Breast epithelium (tissue), 4 donors: ENCODE measurements at regions not wholly inside any gene's neighbourhood (a gene's known extent, or its start where the extent isn't known, plus 50 kb on each side); places are given as distances from the start of the nearest gene placed in this dataset.

Experiments
- DNase-seq, 2 donors: peaks; one replicate each; pipeline ENCODE4 v3.0.0-alpha.2; 2019; ENCODE audit warnings: low spot score in 2 of 2
- H3K27ac ChIP-seq, 2 donors: fragments of 200-600 bp; sonication (generic) in 1 of 2; one replicate each; pipeline ENCODE4 v1.5.1; 2016 to 2019; ENCODE audit warnings: mild to moderate bottlenecking in 1 of 2
- H3K27me3 ChIP-seq, 2 donors: fragments of 200-600 bp; sonication (generic) in 1 of 2; one replicate each; pipeline versions ENCODE4 v1.5.1 to v1.6.0; 2017 to 2019; ENCODE audit warnings: control low read depth in 1 of 2, mild to moderate bottlenecking in 1 of 2
- H3K36me3 ChIP-seq: fragments of 200-600 bp; one replicate; pipeline ENCODE4 v1.5.1; 2019
- H3K4me1 ChIP-seq, 2 donors: fragments of 200-600 bp; sonication (generic); one replicate each; pipeline ENCODE4 v1.5.1; 2016 to 2019; ENCODE audit warnings: control low read depth in 1 of 2
- H3K4me3 ChIP-seq, 3 donors: fragments of 200-600 bp; sonication (generic); 1 replicate in 2 of 3; 2 replicates in 1 of 3; pipeline ENCODE4 v1.5.1; 2016 to 2019; ENCODE audit warnings: mild to moderate bottlenecking in 3 of 3, moderate library complexity in 2 of 3
- H3K9me3 ChIP-seq, 2 donors: fragments of 200-600 bp; sonication (generic) in 1 of 2; one replicate each; pipeline ENCODE4 v1.5.1; 2016 to 2019; ENCODE audit warnings: control low read depth in 1 of 2
- POLR2A ChIP-seq: fragments of 450-650 bp; IDR thresholded peaks from one replicate; pipeline ENCODE4 v1.6.1; 2016; ENCODE audit warnings: antibody characterized with exemption, mild to moderate bottlenecking, moderate library complexity
- POLR2AphosphoS5 ChIP-seq, 3 donors: sonication (generic); formaldehyde crosslinking; IDR thresholded peaks; one replicate each; pipeline ENCODE4 v1.6.1; 2017; ENCODE audit warnings: antibody characterized with exemption in 3 of 3
- intact Hi-C: fragments of 100-400 bp; cut with DNase I; formaldehyde crosslinking; loops from one replicate; pipeline ENCODE4 v1.15.1; 2023; ENCODE audit warnings: low total_unique reads
- TF ChIP-seq, protein P1 (sequence below), 3 donors: fragments of 450-650 bp; IDR thresholded peaks; one replicate each; pipeline ENCODE4 v1.5.1; 2016 to 2017; ENCODE audit warnings: antibody characterized with exemption in 3 of 3, mild to moderate bottlenecking in 3 of 3, moderate library complexity in 3 of 3

DNA sequence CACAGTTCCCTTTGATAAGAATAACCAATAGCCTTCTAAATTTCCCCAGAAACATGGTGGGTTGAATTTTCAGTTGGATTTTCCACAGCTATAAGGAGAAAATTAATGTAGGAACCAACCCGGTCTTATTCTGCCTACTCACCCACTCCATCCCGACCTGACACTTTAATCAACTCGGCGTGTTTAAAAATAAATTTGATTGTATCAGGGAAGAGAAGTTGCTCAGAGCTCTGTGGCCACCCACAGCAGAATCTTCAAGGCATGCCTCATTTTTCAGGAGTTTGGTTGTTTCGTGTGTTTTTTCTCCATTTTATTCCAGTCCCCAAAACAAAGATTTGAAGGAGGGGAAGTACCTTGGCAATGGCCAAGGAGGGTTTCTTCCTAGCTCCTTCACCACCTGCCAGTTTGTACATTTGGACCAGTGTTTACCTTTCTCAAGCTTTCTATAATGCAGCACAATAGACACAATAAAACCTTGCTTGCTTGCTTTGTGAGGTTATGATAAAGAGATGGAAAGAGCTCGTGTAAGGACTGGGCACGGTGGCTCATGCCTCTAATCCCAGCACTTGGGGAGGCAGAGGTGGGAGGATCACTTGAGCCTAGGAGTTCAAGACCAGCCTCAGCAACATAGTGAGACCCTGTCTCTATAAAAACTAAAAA lies 297.2 kb upstream of the JARID2 start:
- Histone ChIP-seq H3K36me3 (no peaks in the 10 kb centered on the region), H3K9me3 (no peaks in the 10 kb centered on the region), H3K27ac (no peak overlapping the region), H3K4me1 (no peaks in the 10 kb centered on the region), H3K27me3 (no peaks in the 10 kb centered on the region), H3K4me3 (no peak overlapping the region)
- DNase-seq = no peak
- TF ChIP-seq, protein P1, sequence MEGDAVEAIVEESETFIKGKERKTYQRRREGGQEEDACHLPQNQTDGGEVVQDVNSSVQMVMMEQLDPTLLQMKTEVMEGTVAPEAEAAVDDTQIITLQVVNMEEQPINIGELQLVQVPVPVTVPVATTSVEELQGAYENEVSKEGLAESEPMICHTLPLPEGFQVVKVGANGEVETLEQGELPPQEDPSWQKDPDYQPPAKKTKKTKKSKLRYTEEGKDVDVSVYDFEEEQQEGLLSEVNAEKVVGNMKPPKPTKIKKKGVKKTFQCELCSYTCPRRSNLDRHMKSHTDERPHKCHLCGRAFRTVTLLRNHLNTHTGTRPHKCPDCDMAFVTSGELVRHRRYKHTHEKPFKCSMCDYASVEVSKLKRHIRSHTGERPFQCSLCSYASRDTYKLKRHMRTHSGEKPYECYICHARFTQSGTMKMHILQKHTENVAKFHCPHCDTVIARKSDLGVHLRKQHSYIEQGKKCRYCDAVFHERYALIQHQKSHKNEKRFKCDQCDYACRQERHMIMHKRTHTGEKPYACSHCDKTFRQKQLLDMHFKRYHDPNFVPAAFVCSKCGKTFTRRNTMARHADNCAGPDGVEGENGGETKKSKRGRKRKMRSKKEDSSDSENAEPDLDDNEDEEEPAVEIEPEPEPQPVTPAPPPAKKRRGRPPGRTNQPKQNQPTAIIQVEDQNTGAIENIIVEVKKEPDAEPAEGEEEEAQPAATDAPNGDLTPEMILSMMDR (IDR thresholded peaks at IDR 0.05) = no peak
- TF ChIP-seq POLR2A = no peak
- no peak for TF ChIP-seq POLR2AphosphoS5 (IDR thresholded peaks at IDR 0.05)
- intact Hi-C loops = no loop called here

DNA sequence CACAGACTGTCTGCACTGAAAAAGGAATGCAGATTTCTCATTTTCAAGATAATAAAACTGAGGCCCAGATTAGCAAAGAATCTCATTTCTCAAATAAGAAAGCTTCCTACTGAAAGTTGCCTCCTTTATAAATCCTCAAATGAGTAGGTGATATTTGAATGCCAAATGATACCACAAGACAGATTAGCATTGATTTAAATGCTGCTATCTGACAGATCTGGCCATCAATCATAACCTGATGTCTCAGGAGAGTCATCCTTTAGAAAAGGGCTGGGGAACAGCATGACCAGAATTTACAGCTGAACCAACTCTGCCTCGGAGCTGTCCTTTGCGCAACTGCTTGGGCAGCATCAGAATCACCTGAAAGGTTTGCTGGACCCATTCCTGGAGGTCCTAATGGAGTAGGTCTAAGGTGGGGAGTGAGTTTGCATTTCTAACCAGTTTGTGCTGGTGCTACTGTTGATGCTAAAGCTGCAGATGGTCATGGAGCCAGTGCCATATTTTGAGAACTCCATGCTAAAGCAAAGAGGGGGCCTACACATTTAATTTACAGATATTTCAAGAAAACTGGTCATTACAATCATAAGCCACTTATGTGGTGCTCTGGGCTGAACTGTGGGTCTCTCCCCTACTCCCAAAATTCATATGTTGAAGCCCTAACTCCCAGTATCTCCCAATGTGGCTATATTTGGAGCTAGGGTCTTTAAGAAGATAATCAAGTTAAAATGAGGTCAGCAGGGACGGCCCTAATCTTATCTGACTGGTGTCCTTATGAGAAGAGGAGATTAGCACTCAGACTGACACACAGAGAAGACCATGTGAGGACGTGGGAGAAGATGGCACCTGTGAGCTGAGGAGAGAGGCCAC lies 295.5 kb upstream of the JARID2 start:
- intact Hi-C loops = no loop called here
- Histone ChIP-seq H3K4me3 (no peak overlapping the region), H3K4me1 (no peaks in the 10 kb centered on the region), H3K9me3 (peaks cover 3 to 8% of the 10 kb centered on the region in 2 donors), H3K27me3 (no peaks in the 10 kb centered on the region), H3K27ac (no peak overlapping the region), H3K36me3 (no peaks in the 10 kb centered on the region)
- DNase-seq = no peak
- TF ChIP-seq POLR2A (no peak), POLR2AphosphoS5 (IDR thresholded peaks at IDR 0.05) (no peak)
- TF ChIP-seq, protein P1 (IDR thresholded peaks at IDR 0.05) = no peak

DNA sequence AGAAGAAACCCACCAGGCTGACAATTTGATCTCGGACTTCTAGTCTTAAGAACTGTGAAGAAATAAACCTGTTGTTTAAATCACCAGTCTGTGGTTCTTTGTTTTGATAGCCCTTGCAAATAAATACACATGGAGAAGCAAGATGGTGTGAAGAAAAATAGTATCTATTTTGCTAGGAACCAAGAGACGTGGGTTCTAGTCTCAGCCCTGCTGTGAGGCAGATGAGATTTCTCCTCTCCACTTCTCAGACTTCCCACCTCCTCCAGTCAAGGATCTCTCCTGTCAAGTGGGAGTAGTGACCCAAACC lies 294.9 kb upstream of the JARID2 start:
- H3K36me3 ChIP-seq = no peaks in the 10 kb centered on the region
- no peaks in the 10 kb centered on the region for H3K27me3 ChIP-seq
- intact Hi-C loops = no loop called here
- no peak overlapping the region for H3K27ac ChIP-seq
- peaks cover 6 to 11% of the 10 kb centered on the region in 2 donors for H3K9me3 ChIP-seq
- TF ChIP-seq POLR2A (no peak), POLR2AphosphoS5 (IDR thresholded peaks at IDR 0.05) (no peak)
- TF ChIP-seq, protein P1 (IDR thresholded peaks at IDR 0.05) = no peak
- no peaks in the 10 kb centered on the region for H3K4me1 ChIP-seq
- no peak for DNase-seq
- no peak overlapping the region for H3K4me3 ChIP-seq

DNA sequence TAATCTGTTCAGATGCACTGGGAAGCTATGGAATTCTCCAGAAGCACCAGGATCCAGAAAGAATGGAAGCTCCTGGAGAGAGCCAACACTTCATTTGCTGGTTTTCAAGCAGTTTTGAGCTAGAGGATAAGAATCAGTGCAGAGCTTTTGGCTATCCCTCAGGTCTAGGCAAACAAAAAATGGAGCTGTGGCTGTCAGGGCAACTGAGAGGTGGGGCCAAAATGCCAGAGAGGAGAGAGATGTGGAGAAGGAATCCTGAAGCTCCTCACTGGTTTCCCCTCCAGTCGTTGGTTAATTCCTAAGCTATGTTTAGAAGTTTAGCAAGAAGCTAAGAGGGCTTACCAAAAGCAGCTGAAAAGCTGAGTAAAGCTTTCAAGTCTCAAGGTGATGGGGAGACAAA lies 294.2 kb upstream of the JARID2 start:
- no peaks in the 10 kb centered on the region for H3K4me1 ChIP-seq
- no peaks in the 10 kb centered on the region for H3K27me3 ChIP-seq
- H3K4me3 ChIP-seq = no peak overlapping the region
- no peak overlapping the region for H3K27ac ChIP-seq
- DNase-seq = no peak
- TF ChIP-seq POLR2AphosphoS5 (IDR thresholded peaks at IDR 0.05) (no peak), POLR2A (no peak)
- TF ChIP-seq, protein P1 (IDR thresholded peaks at IDR 0.05) = no peak
- intact Hi-C loops = no loop called here
- no peaks in the 10 kb centered on the region for H3K36me3 ChIP-seq
- H3K9me3 ChIP-seq = peaks cover 6 to 11% of the 10 kb centered on the region in 2 donors

DNA sequence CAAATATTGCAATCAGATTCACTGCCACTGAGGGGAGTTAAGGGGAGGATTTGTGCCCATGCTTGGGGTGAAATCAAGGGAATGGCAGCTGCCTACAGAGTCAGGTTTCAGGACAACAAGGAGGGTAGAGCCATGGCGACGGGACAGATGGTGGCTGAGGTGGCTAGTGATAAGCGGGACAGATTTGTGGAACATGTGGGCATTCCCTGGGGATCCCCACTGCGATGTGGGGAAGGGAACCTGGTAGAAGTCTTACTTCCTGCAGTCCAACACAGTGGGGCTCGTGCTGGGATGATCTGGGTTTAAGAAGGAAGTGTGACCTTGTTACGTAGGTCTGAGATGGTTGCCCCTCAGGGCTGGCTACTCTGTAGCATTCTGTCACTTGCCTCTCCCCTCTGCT lies 292.0 kb upstream of the JARID2 start:
- DNase-seq = no peak
- intact Hi-C loops = loop anchor here (2.0 kb wide), 1 partner anchor 63 kb away; no protein-coding TSS in a partner anchor

More for the DNA sequence above, 292.0 kb upstream of the JARID2 start:
- no peaks in the 10 kb centered on the region for H3K27me3 ChIP-seq
- TF ChIP-seq, protein P1 (IDR thresholded peaks at IDR 0.05) = no peak
- no peak for TF ChIP-seq POLR2A
- no peak for TF ChIP-seq POLR2AphosphoS5 (IDR thresholded peaks at IDR 0.05)
- H3K27ac ChIP-seq = no peak overlapping the region
- H3K4me3 ChIP-seq = no peak overlapping the region
- H3K9me3 ChIP-seq = peaks cover 6 to 11% of the 10 kb centered on the region in 2 donors
- H3K4me1 ChIP-seq = no peaks in the 10 kb centered on the region
- H3K36me3 ChIP-seq = no peaks in the 10 kb centered on the region
